ENCODE measurements at regions not wholly inside any gene's neighbourhood (a gene's known extent, or its start where the extent isn't known, plus 50 kb on each side); places are given as distances from the start of the nearest gene placed in this dataset.

- TF ChIP-seq YY1 (tag by site-specific recombination; IDR thresholded peaks at IDR 0.05): no peak
- no peak for TF ChIP-seq ZNF529 (tag by site-specific recombination; IDR thresholded peaks at IDR 0.05; ENCODE audit: insufficient replicate concordance)
- no peak for TF ChIP-seq ZNF239 (tag by site-specific recombination; IDR thresholded peaks at IDR 0.05)
- TF ChIP-seq ZBTB11 (tag by site-specific recombination; conservative IDR thresholded peaks at IDR 0.05; ENCODE audit: low read depth): no peak
- TF ChIP-seq, protein P1, sequence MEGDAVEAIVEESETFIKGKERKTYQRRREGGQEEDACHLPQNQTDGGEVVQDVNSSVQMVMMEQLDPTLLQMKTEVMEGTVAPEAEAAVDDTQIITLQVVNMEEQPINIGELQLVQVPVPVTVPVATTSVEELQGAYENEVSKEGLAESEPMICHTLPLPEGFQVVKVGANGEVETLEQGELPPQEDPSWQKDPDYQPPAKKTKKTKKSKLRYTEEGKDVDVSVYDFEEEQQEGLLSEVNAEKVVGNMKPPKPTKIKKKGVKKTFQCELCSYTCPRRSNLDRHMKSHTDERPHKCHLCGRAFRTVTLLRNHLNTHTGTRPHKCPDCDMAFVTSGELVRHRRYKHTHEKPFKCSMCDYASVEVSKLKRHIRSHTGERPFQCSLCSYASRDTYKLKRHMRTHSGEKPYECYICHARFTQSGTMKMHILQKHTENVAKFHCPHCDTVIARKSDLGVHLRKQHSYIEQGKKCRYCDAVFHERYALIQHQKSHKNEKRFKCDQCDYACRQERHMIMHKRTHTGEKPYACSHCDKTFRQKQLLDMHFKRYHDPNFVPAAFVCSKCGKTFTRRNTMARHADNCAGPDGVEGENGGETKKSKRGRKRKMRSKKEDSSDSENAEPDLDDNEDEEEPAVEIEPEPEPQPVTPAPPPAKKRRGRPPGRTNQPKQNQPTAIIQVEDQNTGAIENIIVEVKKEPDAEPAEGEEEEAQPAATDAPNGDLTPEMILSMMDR (tag by site-specific recombination; IDR thresholded peaks at IDR 0.05): no peak
- no peak for TF ChIP-seq REPIN1 (tag by site-specific recombination; IDR thresholded peaks at IDR 0.05; ENCODE audit: low read depth)
- TF ChIP-seq ZNF274 (IDR thresholded peaks at IDR 0.05; ENCODE audit: low read length): no peak
- TF ChIP-seq ZNF274 (tag by site-specific recombination; IDR thresholded peaks at IDR 0.05; ENCODE audit: borderline replicate concordance): no peak
- TF ChIP-seq TCF7L2 (IDR thresholded peaks at IDR 0.05; ENCODE audit: borderline replicate concordance, low read depth, low read length): no peak
- no peak for TF ChIP-seq ZBTB21 (tag by site-specific recombination; IDR thresholded peaks at IDR 0.05)
- no peak for TF ChIP-seq ZNF350 (tag by site-specific recombination; IDR thresholded peaks at IDR 0.05)
- TF ChIP-seq ZNF596 (tag by site-specific recombination; IDR thresholded peaks at IDR 0.05): no peak
Observed at GRCh38 chr7:51521694-51522312, 205.2 kb upstream of the COBL start.

All from HEK293 (cell line).